HEK293 (cell line): ENCODE measurements at regions not wholly inside any gene's neighbourhood (a gene's known extent, or its start where the extent isn't known, plus 50 kb on each side); places are given as distances from the start of the nearest gene placed in this dataset.

Experiments
- ZFP37 ChIP-seq: fragments of 450-650 bp; formaldehyde crosslinking; IDR thresholded peaks from 2 replicates; pipeline ENCODE4 v1.5.1; 2016; ENCODE audit warnings: missing biosample characterization, missing genetic modification characterization
- ZNF132 ChIP-seq: fragments of 450-650 bp; formaldehyde crosslinking; IDR thresholded peaks from 2 replicates; pipeline ENCODE4 v1.5.1; 2017; ENCODE audit warnings: missing biosample characterization, missing genetic modification characterization, borderline replicate concordance

DNA sequence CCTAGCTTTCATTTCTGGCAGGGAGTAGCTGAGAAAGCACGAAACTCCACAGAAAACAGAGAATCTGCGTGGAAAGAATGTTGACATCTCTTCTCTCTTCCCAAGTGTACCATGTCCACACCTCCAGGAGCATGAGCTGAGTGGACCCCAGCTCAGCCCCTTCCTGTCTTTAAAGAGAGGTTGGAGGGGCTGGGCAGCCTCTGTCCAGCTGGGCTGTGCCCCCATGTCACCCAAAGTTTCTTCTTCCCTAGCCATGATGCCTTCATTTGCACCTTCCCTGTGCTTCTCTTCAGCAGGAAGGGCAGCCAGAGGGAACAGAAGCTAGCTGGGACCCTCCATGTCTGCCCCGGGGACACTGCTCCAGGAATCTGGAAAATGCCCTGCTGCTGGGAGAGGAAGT lies 655.0 kb upstream of the DEFB115 start:
- TF ChIP-seq ZFP37 (tag by site-specific recombination) = no peak
- no peak for TF ChIP-seq ZNF132 (tag by site-specific recombination)
